Breast epithelium (tissue), 4 donors: ENCODE measurements at regions not wholly inside any gene's neighbourhood (a gene's known extent, or its start where the extent isn't known, plus 50 kb on each side); places are given as distances from the start of the nearest gene placed in this dataset.

Source experiments
- DNase-seq, 2 donors: peaks; one replicate each; pipeline ENCODE4 v3.0.0-alpha.2; 2019; ENCODE audit warnings: low spot score in 2 of 2
- H3K27ac ChIP-seq, 2 donors: fragments of 200-600 bp; sonication (generic) in 1 of 2; one replicate each; pipeline ENCODE4 v1.5.1; 2016 to 2019; ENCODE audit warnings: mild to moderate bottlenecking in 1 of 2
- H3K27me3 ChIP-seq, 2 donors: fragments of 200-600 bp; sonication (generic) in 1 of 2; one replicate each; pipeline versions ENCODE4 v1.5.1 to v1.6.0; 2017 to 2019; ENCODE audit warnings: control low read depth in 1 of 2, mild to moderate bottlenecking in 1 of 2
- H3K36me3 ChIP-seq: fragments of 200-600 bp; one replicate; pipeline ENCODE4 v1.5.1; 2019
- H3K4me1 ChIP-seq, 2 donors: fragments of 200-600 bp; sonication (generic); one replicate each; pipeline ENCODE4 v1.5.1; 2016 to 2019; ENCODE audit warnings: control low read depth in 1 of 2
- H3K4me3 ChIP-seq, 3 donors: fragments of 200-600 bp; sonication (generic); 1 replicate in 2 of 3; 2 replicates in 1 of 3; pipeline ENCODE4 v1.5.1; 2016 to 2019; ENCODE audit warnings: mild to moderate bottlenecking in 3 of 3, moderate library complexity in 2 of 3
- H3K9me3 ChIP-seq, 2 donors: fragments of 200-600 bp; sonication (generic) in 1 of 2; one replicate each; pipeline ENCODE4 v1.5.1; 2016 to 2019; ENCODE audit warnings: control low read depth in 1 of 2
- CTCF ChIP-seq, 3 donors: fragments of 450-650 bp; IDR thresholded peaks; one replicate each; pipeline ENCODE4 v1.5.1; 2016 to 2017; ENCODE audit warnings: antibody characterized with exemption in 3 of 3, mild to moderate bottlenecking in 3 of 3, moderate library complexity in 3 of 3
- POLR2A ChIP-seq: fragments of 450-650 bp; IDR thresholded peaks from one replicate; pipeline ENCODE4 v1.6.1; 2016; ENCODE audit warnings: antibody characterized with exemption, mild to moderate bottlenecking, moderate library complexity
- POLR2AphosphoS5 ChIP-seq, 3 donors: sonication (generic); formaldehyde crosslinking; IDR thresholded peaks; one replicate each; pipeline ENCODE4 v1.6.1; 2017; ENCODE audit warnings: antibody characterized with exemption in 3 of 3
- intact Hi-C: fragments of 100-400 bp; cut with DNase I; formaldehyde crosslinking; loops from one replicate; pipeline ENCODE4 v1.15.1; 2023; ENCODE audit warnings: low total_unique reads

- no peak overlapping the region for H3K4me3 ChIP-seq
- no peaks in the 10 kb centered on the region for H3K9me3 ChIP-seq
- no peak for TF ChIP-seq POLR2AphosphoS5 (IDR thresholded peaks at IDR 0.05)
- no peak for TF ChIP-seq POLR2A
- TF ChIP-seq CTCF (IDR thresholded peaks at IDR 0.05), result no peak
- H3K4me1 ChIP-seq, result no peaks in the 10 kb centered on the region
- DNase-seq, result no peak
- H3K36me3 ChIP-seq, result no peaks in the 10 kb centered on the region
- intact Hi-C loops, result no loop called here
- H3K27me3 ChIP-seq, result no peaks in the 10 kb centered on the region
- no peak overlapping the region for H3K27ac ChIP-seq
These were observed 654.3 kb downstream of the ANXA1 start for GRCh38 chr9:73805853-73806458.

GRCh38 chr9:73806876-73807275, 655.2 kb downstream of the ANXA1 start:
- DNase-seq, result no peak
- no peak overlapping the region for H3K27ac ChIP-seq
- TF ChIP-seq CTCF (IDR thresholded peaks at IDR 0.05) (no peak), POLR2AphosphoS5 (IDR thresholded peaks at IDR 0.05) (no peak), POLR2A (no peak)
- H3K4me1 ChIP-seq, result no peaks in the 10 kb centered on the region
- H3K27me3 ChIP-seq, result no peaks in the 10 kb centered on the region
- no peaks in the 10 kb centered on the region for H3K9me3 ChIP-seq
- H3K36me3 ChIP-seq, result no peaks in the 10 kb centered on the region
- intact Hi-C loops, result no loop called here
- no peak overlapping the region for H3K4me3 ChIP-seq

GRCh38 chr9:73807952-73808351, 656.3 kb downstream of the ANXA1 start:
- H3K4me1 ChIP-seq, result no peaks in the 10 kb centered on the region
- intact Hi-C loops, result no loop called here
- no peak overlapping the region for H3K4me3 ChIP-seq
- DNase-seq, result no peak
- H3K27me3 ChIP-seq, result no peaks in the 10 kb centered on the region
- H3K9me3 ChIP-seq, result no peaks in the 10 kb centered on the region
- TF ChIP-seq CTCF (IDR thresholded peaks at IDR 0.05) (no peak), POLR2AphosphoS5 (IDR thresholded peaks at IDR 0.05) (no peak), POLR2A (no peak)
- no peaks in the 10 kb centered on the region for H3K36me3 ChIP-seq
- H3K27ac ChIP-seq, result no peak overlapping the region

- TF ChIP-seq POLR2AphosphoS5 (IDR thresholded peaks at IDR 0.05), result no peak
- no peak for TF ChIP-seq CTCF (IDR thresholded peaks at IDR 0.05)
- no peak for TF ChIP-seq POLR2A
- intact Hi-C loops, result no loop called here
- no peak overlapping the region for H3K4me3 ChIP-seq
These were observed 659.0 kb downstream of the ANXA1 start for GRCh38 chr9:73810585-73811215.

GRCh38 chr9:73813546-73813945, 661.9 kb downstream of the ANXA1 start:
- Histone ChIP-seq H3K9me3 (no peaks in the 10 kb centered on the region), H3K27ac (no peak overlapping the region), H3K4me1 (no peaks in the 10 kb centered on the region), H3K36me3 (no peaks in the 10 kb centered on the region), H3K27me3 (no peaks in the 10 kb centered on the region), H3K4me3 (no peak overlapping the region)
- TF ChIP-seq POLR2A (no peak), POLR2AphosphoS5 (IDR thresholded peaks at IDR 0.05) (no peak)
- intact Hi-C loops, result no loop called here
- DNase-seq, result no peak

More at GRCh38 chr9:73810585-73811215, 659.0 kb downstream of the ANXA1 start:
- DNase-seq, result no peak
- no peaks in the 10 kb centered on the region for H3K36me3 ChIP-seq
- no peaks in the 10 kb centered on the region for H3K27me3 ChIP-seq
- no peak overlapping the region for H3K27ac ChIP-seq
- H3K9me3 ChIP-seq, result no peaks in the 10 kb centered on the region
- no peaks in the 10 kb centered on the region for H3K4me1 ChIP-seq
